Activated CD8-positive, alpha-beta T cell treated with anti-CD3 and anti-CD28 coated beads for 36 hours (primary cell): ENCODE measurements at regions not wholly inside any gene's neighbourhood (a gene's known extent, or its start where the extent isn't known, plus 50 kb on each side); places are given as distances from the start of the nearest gene placed in this dataset.
"Not testable (repeated sequence)": the region's sequence is repeated elsewhere in the genome, so short reads cannot be mapped to it uniquely, and the experiment has no call there.

Source experiments
- ATAC-seq: fragments of 200-7000 bp; cut with Tn5 transposase; one replicate; pipeline ENCODE4 v1.10.0; 2021; ENCODE audit warnings: mild to moderate bottlenecking, moderate library complexity
- CTCF ChIA-PET: fragments of 350-600 bp; sonication (Branson Sonifier 250); formaldehyde crosslinking; loops from one replicate; lab custom pipeline; 2021; ENCODE audit warnings: antibody characterized with exemption; lab: Charles Lee
- POLR2A ChIA-PET: fragments of 350-600 bp; sonication (Branson Sonifier 250); formaldehyde crosslinking; loops from one replicate; lab custom pipeline; 2021; ENCODE audit warnings: antibody characterized with exemption; lab: Charles Lee
- DNase-seq: peaks from one replicate; pipeline ENCODE4 v3.0.0-alpha.2; 2020
- H3K27ac Mint-ChIP-seq: one replicate; pipeline ENCODE4 v1.8.0; 2021; ENCODE audit warnings: mild to moderate bottlenecking, mixed read lengths
- H3K27me3 Mint-ChIP-seq: one replicate; pipeline ENCODE4 v1.8.0; 2021; ENCODE audit warnings: mixed read lengths
- H3K36me3 Mint-ChIP-seq: one replicate; pipeline ENCODE4 v1.8.0; 2021; ENCODE audit warnings: low read depth, mixed read lengths
- H3K4me1 Mint-ChIP-seq: one replicate; pipeline ENCODE4 v1.8.0; 2021; ENCODE audit warnings: low read depth, mixed read lengths
- H3K4me3 Mint-ChIP-seq: one replicate; pipeline ENCODE4 v1.8.0; 2021; ENCODE audit warnings: mild to moderate bottlenecking, moderate library complexity, mixed read lengths
- H3K9me3 Mint-ChIP-seq: one replicate; pipeline ENCODE4 v1.8.0; 2021; ENCODE audit warnings: mixed read lengths
- CTCF ChIP-seq: fragments of 200-600 bp; IDR thresholded peaks from one replicate; pipeline ENCODE4 v1.8.0; 2022; ENCODE audit warnings: antibody characterized with exemption, mild to moderate bottlenecking
- intact Hi-C: fragments of 100-400 bp; cut with micrococcal nuclease; formaldehyde crosslinking; loops from one replicate; pipeline ENCODE4 v1.10.0; 2022

GRCh38 chr10:32217216-32217615, 129.7 kb downstream of the EPC1 start:
- Mint-ChIP-seq H3K9me3 (peaks cover 8% of the 10 kb centered on the region), H3K27ac (no peak overlapping the region), H3K4me3 (no peak overlapping the region), H3K27me3 (peaks cover 2% of the 10 kb centered on the region), H3K36me3 (peaks cover 2% of the 10 kb centered on the region), H3K4me1 (no peaks in the 10 kb centered on the region)
- POLR2A ChIA-PET = no interaction called here
- no peak for DNase-seq
- CTCF ChIA-PET = no interaction called here
- intact Hi-C loops = no loop called here
- no peak for TF ChIP-seq CTCF
- no peak for ATAC-seq

GRCh38 chr10:32213838-32214237, 133.1 kb downstream of the EPC1 start:
- H3K4me1 Mint-ChIP-seq, H3K4me3 Mint-ChIP-seq, POLR2A ChIA-PET, ATAC-seq, H3K27ac Mint-ChIP-seq, DNase-seq, H3K9me3 Mint-ChIP-seq, H3K36me3 Mint-ChIP-seq, intact Hi-C loops, H3K27me3 Mint-ChIP-seq: not testable (repeated sequence)
- CTCF ChIA-PET = interaction anchor here (3.6 kb wide), 1 partner anchor 23 kb away, joined by 15 read pairs; no protein-coding TSS in a partner anchor

GRCh38 chr10:32211046-32211363, 136.0 kb downstream of the EPC1 start:
- H3K27ac Mint-ChIP-seq = no peak overlapping the region
- ATAC-seq (no peak), DNase-seq (no peak)
- no peak for TF ChIP-seq CTCF
- ChIA-PET CTCF (interaction anchor here (0.7 to 3.6 kb wide), 10 partner anchors 9 to 351 kb away, joined by 3 to 15 read pairs (median 4); no protein-coding TSS in a partner anchor), POLR2A (interaction anchor here (0.9 kb wide), 1 partner anchor 9 kb away, joined by 3 read pairs; no protein-coding TSS in a partner anchor)
- no peaks in the 10 kb centered on the region for H3K4me1 Mint-ChIP-seq
- H3K36me3 Mint-ChIP-seq = no peaks in the 10 kb centered on the region
- peaks cover 2% of the 10 kb centered on the region for H3K27me3 Mint-ChIP-seq
- no peak overlapping the region for H3K4me3 Mint-ChIP-seq
- intact Hi-C loops = no loop called here
- no peaks in the 10 kb centered on the region for H3K9me3 Mint-ChIP-seq

- CTCF ChIA-PET = interaction anchor here (1.0 to 3.6 kb wide), 9 partner anchors 9 to 351 kb away, joined by 3 to 15 read pairs (median 4); no protein-coding TSS in a partner anchor
- Mint-ChIP-seq H3K4me1 (no peaks in the 10 kb centered on the region), H3K27me3 (peaks cover 2% of the 10 kb centered on the region), H3K27ac (no peak overlapping the region), H3K9me3 (no peaks in the 10 kb centered on the region), H3K36me3 (no peaks in the 10 kb centered on the region), H3K4me3 (no peak overlapping the region)
- intact Hi-C loops = no loop called here
- peak; percentile 68 for ATAC-seq
- TF ChIP-seq CTCF = no peak
- DNase-seq = peak; percentile 36
- POLR2A ChIA-PET = interaction anchor here (0.9 kb wide), 1 partner anchor 10 kb away, joined by 3 read pairs; no protein-coding TSS in a partner anchor
These were observed 136.5 kb downstream of the EPC1 start for GRCh38 chr10:32210306-32211045.

GRCh38 chr10:32208005-32208404, 139.0 kb downstream of the EPC1 start:
- H3K36me3 Mint-ChIP-seq, H3K27me3 Mint-ChIP-seq, ATAC-seq, intact Hi-C loops, H3K4me3 Mint-ChIP-seq, POLR2A ChIA-PET, H3K9me3 Mint-ChIP-seq, H3K4me1 Mint-ChIP-seq, H3K27ac Mint-ChIP-seq, DNase-seq: not testable (repeated sequence)
- CTCF ChIA-PET = interaction anchor here (1.6 kb wide), 2 partner anchors 18 to 37 kb away, joined by 3 to 4 read pairs; no protein-coding TSS in a partner anchor

- CTCF ChIA-PET = interaction anchor here (1.1 to 2.9 kb wide), 4 partner anchors 9 to 37 kb away, joined by 3 to 9 read pairs (median 4); no protein-coding TSS in a partner anchor
- no peaks in the 10 kb centered on the region for H3K36me3 Mint-ChIP-seq
- no peaks in the 10 kb centered on the region for H3K27me3 Mint-ChIP-seq
- no peak overlapping the region for H3K4me3 Mint-ChIP-seq
- H3K27ac Mint-ChIP-seq = no peak overlapping the region
- no peaks in the 10 kb centered on the region for H3K9me3 Mint-ChIP-seq
- POLR2A ChIA-PET = no interaction called here
- ATAC-seq (peak; percentile 88), DNase-seq (peak; percentile 78)
- no peaks in the 10 kb centered on the region for H3K4me1 Mint-ChIP-seq
- intact Hi-C loops = no loop called here
- TF ChIP-seq CTCF = peak; percentile 70
These were observed 139.4 kb downstream of the EPC1 start for GRCh38 chr10:32207544-32207943.
